PC-3 (cell line): ENCODE measurements at regions not wholly inside any gene's neighbourhood (a gene's known extent, or its start where the extent isn't known, plus 50 kb on each side); places are given as distances from the start of the nearest gene placed in this dataset.
A peak's percentile ranks its signal among the peaks of the same experiment; 100 is the strongest.

Experiments
- ATAC-seq: fragments of 200-7000 bp; cut with Tn5 transposase; 2 replicates; pipeline ENCODE4 v1.9.1; 2020; ENCODE audit warnings: mild to moderate bottlenecking, moderate library complexity
- BruUV-seq: library from RNA; stranded (reverse); fragments of 400-500 nt; replicated peaks from 2 replicates; lab custom pipeline; 2021; lab: Mats Ljungman, UMichigan
- CTCF ChIA-PET: fragments of 300-600 bp; sonication (Branson Sonifier 250); formaldehyde crosslinking; loops from one replicate; lab custom pipeline; 2022; ENCODE audit warnings: antibody characterized with exemption; lab: Charles Lee
- POLR2A ChIA-PET: fragments of 300-600 bp; sonication (Branson Sonifier 250); formaldehyde crosslinking; loops from one replicate; lab custom pipeline; 2022; ENCODE audit warnings: antibody characterized with exemption; ENCODE audit not compliant: unreplicated experiment; lab: Charles Lee
- DNase-seq: peaks from one replicate; pipeline ENCODE4 v3.0.0-alpha.2; 2015
- H2AFZ ChIP-seq: fragments of 300-600 bp; sonication (generic); 2 replicates; pipeline ENCODE4 v1.6.0; 2016; ENCODE audit warnings: antibody characterized with exemption, low read length
- H3F3A ChIP-seq: fragments of 300-600 bp; sonication (generic); one replicate; pipeline ENCODE4 v1.6.0; 2017; ENCODE audit warnings: antibody characterized with exemption, low read length, control low read depth, mild to moderate bottlenecking; ENCODE audit not compliant: unreplicated experiment
- H3K27ac ChIP-seq: fragments of 300-600 bp; sonication (generic); 2 replicates; pipeline ENCODE4 v1.5.1; 2016; ENCODE audit warnings: mild to moderate bottlenecking, low read length
- H3K27me3 ChIP-seq: fragments of 300-600 bp; sonication (generic); 2 replicates; pipeline ENCODE4 v1.6.1; 2016; ENCODE audit warnings: low read length, mixed read lengths
- H3K36me3 ChIP-seq: fragments of 300-600 bp; sonication (generic); 2 replicates; pipeline ENCODE4 v1.6.1; 2016; ENCODE audit warnings: low read depth, mixed run types, low read length, mixed read lengths
- H3K4me1 ChIP-seq: fragments of 300-600 bp; sonication (generic); 2 replicates; pipeline ENCODE4 v1.5.1; 2016; ENCODE audit warnings: low read length; ENCODE audit not compliant: insufficient read depth
- H3K4me2 ChIP-seq: fragments of 300-600 bp; sonication (generic); 2 replicates; pipeline ENCODE4 v1.6.0; 2016; ENCODE audit warnings: low read length
- H3K4me3 ChIP-seq: fragments of 300-600 bp; sonication (generic); 2 replicates; pipeline ENCODE4 v1.5.1; 2016; ENCODE audit warnings: mild to moderate bottlenecking, low read length, mixed read lengths
- H3K79me2 ChIP-seq: fragments of 300-600 bp; sonication (generic); 2 replicates; pipeline ENCODE4 v1.6.1; 2017; ENCODE audit warnings: low read length, mixed read lengths
- H3K9ac ChIP-seq: fragments of 300-600 bp; sonication (generic); 2 replicates; pipeline ENCODE4 v1.6.0; 2016; ENCODE audit warnings: mild to moderate bottlenecking, low read length
- H3K9me2 ChIP-seq: fragments of 300-600 bp; sonication (generic); replicated peaks from 2 replicates; pipeline ENCODE4 v1.6.1; 2016; ENCODE audit warnings: mixed run types, low read length, mixed read lengths
- H3K9me3 ChIP-seq: fragments of 300-600 bp; sonication (generic); 2 replicates; pipeline ENCODE4 v1.6.1; 2016; ENCODE audit warnings: low read length, mixed read lengths
- H4K20me1 ChIP-seq: fragments of 300-600 bp; sonication (generic); 2 replicates; pipeline ENCODE4 v1.6.1; 2016; ENCODE audit warnings: low read length, mixed read lengths
- CTCF ChIP-seq: fragments of 300-600 bp; sonication (generic); conservative IDR thresholded peaks from 2 replicates; pipeline ENCODE4 v1.5.1; 2017; ENCODE audit warnings: antibody characterized with exemption, low read depth, mild to moderate bottlenecking, low read length
- EZH2 ChIP-seq: fragments of 300-600 bp; sonication (generic); IDR thresholded peaks from one replicate; pipeline ENCODE4 v1.6.1; 2017; ENCODE audit warnings: antibody characterized with exemption, mild to moderate bottlenecking, low read length; ENCODE audit not compliant: unreplicated experiment
- EZH2phosphoT487 ChIP-seq: fragments of 300-600 bp; sonication (generic); IDR thresholded peaks from 2 replicates; pipeline ENCODE4 v1.6.1; 2018; ENCODE audit warnings: mild to moderate bottlenecking, antibody characterized with exemption, low read length, borderline replicate concordance
- intact Hi-C: fragments of 100-400 bp; cut with micrococcal nuclease; formaldehyde crosslinking; loops from 2 replicates; pipeline ENCODE4 v1.9.0; 2023

GRCh38 chr21:41641821-41642701 is 124.8 kb downstream of the RIPK4 start:
- Histone ChIP-seq H3K36me3 (no peaks in the 10 kb centered on the region), H3K27me3 (no peaks in the 10 kb centered on the region), H3K4me2 (peak overlapping the region; percentile 79), H3F3A (peaks cover 16% of the 10 kb centered on the region), H3K9me2 (no peaks in the 10 kb centered on the region), H3K4me1 (peaks cover 36% of the 10 kb centered on the region), H4K20me1 (no peaks in the 10 kb centered on the region), H3K9me3 (no peaks in the 10 kb centered on the region), H2AFZ (peak overlapping the region; percentile 47), H3K9ac (peak overlapping the region; percentile 94), H3K27ac (peak overlapping the region; percentile 99), H3K79me2 (0 out of 2 replicates have a peak, but pooled peaks cover 13% of the 10 kb centered on the region), H3K4me3 (peak overlapping the region; percentile 46)
- CTCF ChIA-PET, result interaction anchor here (0.6 to 1.2 kb wide), 4 partner anchors 12 to 50 kb away, joined by 3 to 8 read pairs (median 5); no protein-coding TSS in a partner anchor
- intact Hi-C loops, result loop anchor here (1.0 kb wide), 2 partner anchors 12 to 36 kb away; no protein-coding TSS in a partner anchor
- DNase-seq (peak; percentile 97), ATAC-seq (peak; percentile 87)
- POLR2A ChIA-PET, result interaction anchor here (0.6 to 1.3 kb wide), 7 partner anchors 9 to 126 kb away, joined by 3 to 16 read pairs (median 6); partner anchors contain the start of gene RIPK4
- no peak for TF ChIP-seq EZH2phosphoT487
- no peak for TF ChIP-seq CTCF
- TF ChIP-seq EZH2, result no peak
- BruUV-seq, result TSS peak; percentile 86

- Histone ChIP-seq H3K4me2 (peak overlapping the region; percentile 72), H2AFZ (peak overlapping the region; percentile 39), H3K9ac (peak overlapping the region; percentile 94), H3K9me3 (no peaks in the 10 kb centered on the region), H3K27ac (peak overlapping the region; percentile 99), H3K27me3 (no peaks in the 10 kb centered on the region), H3K9me2 (no peaks in the 10 kb centered on the region), H3K79me2 (0 out of 2 replicates have a peak, but pooled peaks cover 13% of the 10 kb centered on the region), H3K36me3 (no peaks in the 10 kb centered on the region), H3F3A (peaks cover 16% of the 10 kb centered on the region), H4K20me1 (no peaks in the 10 kb centered on the region), H3K4me3 (peak overlapping the region; percentile 28; the same call in 1 of the 2 replicates), H3K4me1 (peaks cover 36% of the 10 kb centered on the region)
- BruUV-seq, result no TSS peak
- intact Hi-C loops, result no loop called here
- no peak for TF ChIP-seq CTCF
- TF ChIP-seq EZH2, result no peak
- POLR2A ChIA-PET, result interaction anchor here (1.0 to 1.1 kb wide), 3 partner anchors 11 to 37 kb away, joined by 4 to 9 read pairs (median 6); no protein-coding TSS in a partner anchor
- DNase-seq, result no peak
- peak; percentile 41 for ATAC-seq
- CTCF ChIA-PET, result interaction anchor here (0.6 to 1.2 kb wide), 2 partner anchors 11 to 29 kb away, joined by 4 to 8 read pairs; no protein-coding TSS in a partner anchor
Observed at GRCh38 chr21:41641510-41641815, 125.4 kb downstream of the RIPK4 start.
